ENCODE measurements at regions not wholly inside any gene's neighbourhood (a gene's known extent, or its start where the extent isn't known, plus 50 kb on each side); places are given as distances from the start of the nearest gene placed in this dataset.

DNA sequence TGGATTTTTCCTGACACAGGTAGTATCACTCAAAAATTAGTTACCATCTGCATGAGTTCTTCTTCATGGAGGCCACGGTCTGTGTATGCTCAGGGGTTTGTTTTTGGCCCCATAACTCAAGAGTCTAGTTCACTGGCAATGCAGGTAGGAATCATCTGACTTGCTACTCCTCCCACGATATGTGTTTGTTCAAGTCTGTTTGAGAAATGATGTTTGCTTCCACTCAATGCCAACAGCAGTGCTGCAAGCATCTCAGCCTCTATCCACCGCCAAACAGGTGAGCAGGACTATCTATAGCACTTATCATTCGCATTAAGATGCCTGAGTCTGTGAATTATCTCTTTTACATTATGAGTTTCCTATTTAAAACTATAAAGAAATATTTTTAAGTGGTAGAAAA lies 264.8 kb upstream of the PTGER4 start:
- DNase-seq (ENCODE audit: low read depth) = no peak

DNA sequence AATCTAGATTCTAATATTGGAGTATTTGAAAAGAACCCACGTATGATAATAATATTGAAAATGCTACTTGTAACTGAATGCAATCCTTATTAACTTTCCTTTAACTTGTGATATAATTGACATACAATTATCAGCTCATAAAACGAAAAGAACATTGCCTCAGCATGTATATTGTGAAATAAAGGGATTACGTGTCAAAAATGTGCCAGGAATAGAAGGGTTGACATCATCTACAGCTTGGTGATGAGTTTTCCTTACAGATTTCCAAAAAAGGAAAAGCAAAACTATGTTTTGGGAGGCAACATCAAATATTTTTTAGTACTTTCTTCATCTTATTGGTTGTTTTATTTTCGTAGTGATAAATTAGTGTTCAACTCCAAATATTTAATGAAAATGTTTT lies 266.0 kb upstream of the PTGER4 start:
- DNase-seq (ENCODE audit: low read depth) = no peak

DNA sequence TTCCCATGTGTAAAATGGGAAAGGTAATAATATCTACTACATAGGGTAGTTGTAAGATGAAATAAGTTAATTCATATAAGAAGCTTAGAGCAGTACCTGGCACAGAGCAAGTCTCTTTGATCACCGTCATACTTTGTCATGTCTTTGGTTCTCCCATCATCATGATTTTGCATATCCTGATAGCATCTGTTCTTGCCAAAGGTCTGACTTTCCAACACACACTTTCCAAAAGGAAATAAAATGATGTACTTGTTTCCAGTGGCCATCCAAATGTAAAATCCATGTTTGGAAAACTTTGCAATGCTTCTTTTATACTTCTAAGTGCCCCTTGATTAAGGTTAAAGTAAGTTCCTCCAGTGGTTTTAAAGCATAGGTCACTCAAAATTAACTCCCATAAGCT lies 266.9 kb upstream of the PTGER4 start:
- DNase-seq (ENCODE audit: low read depth) = no peak

DNA sequence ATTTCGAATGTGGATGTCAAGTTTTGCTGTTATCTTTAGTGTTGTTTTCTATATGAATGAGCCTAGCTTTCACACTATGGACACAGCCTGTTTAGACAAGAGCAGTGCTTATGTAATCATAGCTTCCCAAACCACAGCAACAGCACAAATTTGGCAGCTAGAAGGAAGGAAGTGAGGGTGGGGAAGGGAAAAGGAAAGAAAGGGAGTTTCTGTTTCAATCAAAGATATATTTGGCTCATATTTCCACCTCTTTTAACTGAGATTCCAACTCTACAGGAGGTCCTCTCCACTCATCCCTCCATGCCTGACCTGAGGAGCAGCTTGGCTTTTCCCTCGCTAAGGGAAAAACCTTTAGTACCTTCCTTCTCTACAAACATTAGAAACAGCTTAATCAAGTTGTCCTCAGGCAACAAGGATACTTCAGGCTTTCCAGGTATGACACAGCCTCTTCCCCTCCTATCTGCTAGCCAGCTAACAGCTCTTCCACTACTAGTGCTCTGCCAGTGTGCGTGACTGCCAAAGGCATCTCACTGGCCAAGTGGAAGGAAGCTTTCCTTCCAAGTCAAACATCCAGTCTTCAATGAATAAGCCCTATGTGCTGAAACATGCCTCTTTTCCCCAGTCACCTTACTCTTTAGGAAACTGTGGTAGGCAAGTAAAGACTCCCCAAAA lies 268.6 kb upstream of the PTGER4 start:
- peak; percentile 78 for DNase-seq (ENCODE audit: low read depth)

DNA sequence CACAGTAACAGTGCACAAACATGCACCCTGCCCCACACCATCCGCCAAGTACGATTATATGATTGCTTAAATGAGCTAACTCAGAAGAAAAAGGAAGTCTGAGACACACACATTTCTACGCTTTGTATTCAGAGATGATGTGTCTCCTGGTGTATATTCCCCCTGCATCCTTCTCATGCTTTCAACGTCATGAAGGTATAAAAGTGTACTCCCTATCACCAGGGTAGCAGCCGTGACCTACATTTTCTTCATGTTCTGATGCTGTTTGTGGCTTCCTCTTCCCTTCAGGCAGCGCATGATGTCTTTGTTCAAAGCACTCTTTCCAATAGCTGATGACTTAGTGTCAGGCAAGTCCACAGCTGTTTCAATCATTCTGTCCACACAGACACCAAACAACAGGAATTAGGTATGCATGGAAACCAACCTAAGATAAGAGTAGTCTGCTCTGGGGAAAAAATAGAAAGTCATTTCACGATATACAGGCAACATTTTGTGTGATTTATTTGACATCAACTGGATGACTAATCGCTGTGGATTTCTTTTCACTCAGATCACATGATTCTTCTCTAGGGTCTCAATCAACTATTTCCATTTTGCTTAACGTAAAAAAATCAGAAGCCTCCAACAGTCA lies 269.4 kb upstream of the PTGER4 start:
- peak; percentile 94 for DNase-seq (ENCODE audit: low read depth)

DNA sequence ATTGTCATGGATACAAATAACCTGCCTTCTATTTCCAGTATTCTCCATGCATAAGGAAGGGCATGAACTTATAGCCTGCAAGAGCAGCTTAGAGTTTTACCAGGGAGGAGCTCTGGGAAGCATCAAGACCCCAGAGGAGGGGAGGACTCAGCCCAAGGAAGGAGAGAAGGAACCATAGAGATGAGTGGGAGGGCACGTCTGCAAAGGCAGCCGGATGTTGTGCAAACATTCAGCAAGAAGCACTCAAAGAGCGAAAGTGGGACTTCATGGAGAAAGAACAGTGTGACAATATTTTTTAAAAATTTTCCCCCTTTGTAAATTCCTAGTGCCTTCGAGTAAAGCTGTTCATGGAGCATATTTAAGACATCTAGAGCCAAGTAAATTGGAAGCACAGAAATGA lies 270.1 kb upstream of the PTGER4 start:
- DNase-seq (ENCODE audit: low read depth) = no peak

DNA sequence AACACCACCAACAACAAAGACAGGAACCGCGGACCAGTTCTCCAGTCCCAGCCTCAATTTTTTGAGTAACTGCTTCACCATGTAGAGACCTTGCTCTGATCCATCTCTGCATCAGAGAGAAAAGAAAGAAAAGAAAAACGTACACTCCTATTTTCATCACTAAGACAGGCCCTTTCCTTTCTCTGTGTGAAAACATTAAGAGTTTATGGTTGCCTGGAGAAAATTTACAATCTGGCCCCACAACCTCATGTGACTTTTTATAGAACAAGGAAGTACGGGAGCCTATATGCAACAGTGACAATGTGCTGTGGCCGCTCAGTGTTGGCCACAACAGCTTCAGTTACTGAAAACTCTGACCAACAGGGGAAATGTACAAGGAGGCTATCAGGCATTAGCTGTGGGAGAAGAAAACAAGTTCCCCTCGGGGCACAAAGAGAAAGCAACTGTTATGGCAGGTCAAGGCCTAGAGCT lies 272.9 kb upstream of the PTGER4 start:
- DNase-seq (ENCODE audit: low read depth) = peak; percentile 55

DNA sequence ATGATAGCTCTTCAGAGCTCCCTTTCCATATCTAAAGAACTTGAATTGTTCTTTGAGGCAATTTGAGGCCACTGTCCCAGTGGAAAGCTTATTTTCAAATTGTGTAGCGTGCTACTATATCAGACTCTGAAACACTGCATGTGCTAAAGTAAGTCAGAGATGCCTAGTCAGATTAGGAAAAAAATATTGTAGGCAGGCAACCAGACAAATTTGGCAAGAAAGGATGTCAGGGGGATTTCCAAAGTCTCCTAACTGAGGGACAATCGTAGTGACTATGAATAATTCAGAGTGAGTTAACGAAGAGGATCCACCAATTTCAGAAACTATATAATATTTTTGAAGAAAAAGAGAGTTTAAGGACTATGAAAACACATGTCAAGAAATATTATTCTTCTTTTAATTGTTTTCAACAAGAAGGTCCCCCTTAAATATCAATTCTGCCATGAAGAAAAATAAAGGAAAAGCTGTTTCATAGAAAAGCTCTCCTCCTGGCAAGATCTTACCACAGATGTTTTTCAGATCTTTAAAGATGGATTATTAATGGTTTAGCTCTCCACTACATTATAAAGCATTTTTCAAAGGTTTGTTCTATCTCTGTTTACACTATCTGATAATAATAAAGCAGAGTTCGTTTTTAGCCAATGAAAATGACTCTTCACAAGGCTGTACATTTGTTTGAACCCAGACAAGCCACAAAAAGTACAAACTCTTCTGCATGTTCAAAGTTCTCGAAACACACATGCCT lies 273.5 kb upstream of the PTGER4 start:
- DNase-seq (ENCODE audit: low read depth) = no peak

DNA sequence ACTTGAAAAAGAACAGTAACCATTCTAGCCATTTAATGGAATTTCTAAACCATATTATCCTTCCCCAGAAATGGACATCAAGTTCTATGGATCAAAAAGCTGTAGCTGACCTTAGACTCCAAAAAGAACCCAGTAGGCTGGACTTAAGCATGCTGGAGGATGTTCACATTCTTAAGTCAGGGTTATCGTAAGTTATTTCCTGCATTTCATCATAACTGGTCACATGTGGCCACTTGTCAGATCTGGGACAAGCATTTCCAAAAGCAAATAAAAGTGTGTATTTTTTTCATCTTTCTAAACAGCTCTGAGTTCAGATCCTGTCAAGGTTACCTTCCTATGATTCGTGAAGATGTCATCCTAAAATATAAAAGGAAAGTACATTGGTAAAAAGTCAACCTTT lies 274.5 kb upstream of the PTGER4 start:
- DNase-seq (ENCODE audit: low read depth) = no peak

DNA sequence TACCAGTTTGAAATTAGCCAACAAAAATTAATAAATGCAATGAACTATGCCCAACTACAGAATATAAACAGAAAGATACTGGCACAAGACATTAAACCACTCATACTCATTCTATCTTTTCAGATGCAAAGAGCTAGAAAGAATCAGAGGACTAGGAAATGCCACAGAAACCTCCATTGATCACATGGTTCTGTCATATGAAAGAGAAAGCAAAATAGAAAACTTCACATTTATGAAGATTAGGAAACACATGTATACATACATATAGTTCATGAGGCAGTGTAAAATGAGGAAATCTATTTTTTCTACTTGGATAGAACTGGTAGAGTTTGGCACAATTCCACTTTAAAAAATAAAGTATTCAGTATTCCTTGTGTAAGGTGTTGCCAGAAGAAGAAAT lies 275.1 kb upstream of the PTGER4 start:
- no peak for DNase-seq (ENCODE audit: low read depth)

DNA sequence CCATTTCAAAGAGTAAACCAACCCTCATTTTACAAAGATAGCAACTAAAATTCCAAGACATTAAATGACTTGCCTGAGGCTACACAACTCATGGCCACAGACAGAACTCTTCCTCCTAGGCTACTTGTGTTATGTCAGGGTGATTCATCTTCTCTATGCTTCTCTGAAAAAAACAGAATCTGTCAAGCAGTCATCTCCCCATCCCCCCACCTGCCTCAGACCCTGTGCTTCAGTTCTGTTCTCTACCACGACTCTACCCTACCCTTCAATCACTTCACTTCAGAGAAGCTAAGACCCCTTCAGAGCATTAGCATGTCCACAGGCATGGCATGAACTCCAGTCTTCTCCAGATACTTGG lies 277.7 kb upstream of the PTGER4 start:
- DNase-seq (ENCODE audit: low read depth) = peak; percentile 96

DNA sequence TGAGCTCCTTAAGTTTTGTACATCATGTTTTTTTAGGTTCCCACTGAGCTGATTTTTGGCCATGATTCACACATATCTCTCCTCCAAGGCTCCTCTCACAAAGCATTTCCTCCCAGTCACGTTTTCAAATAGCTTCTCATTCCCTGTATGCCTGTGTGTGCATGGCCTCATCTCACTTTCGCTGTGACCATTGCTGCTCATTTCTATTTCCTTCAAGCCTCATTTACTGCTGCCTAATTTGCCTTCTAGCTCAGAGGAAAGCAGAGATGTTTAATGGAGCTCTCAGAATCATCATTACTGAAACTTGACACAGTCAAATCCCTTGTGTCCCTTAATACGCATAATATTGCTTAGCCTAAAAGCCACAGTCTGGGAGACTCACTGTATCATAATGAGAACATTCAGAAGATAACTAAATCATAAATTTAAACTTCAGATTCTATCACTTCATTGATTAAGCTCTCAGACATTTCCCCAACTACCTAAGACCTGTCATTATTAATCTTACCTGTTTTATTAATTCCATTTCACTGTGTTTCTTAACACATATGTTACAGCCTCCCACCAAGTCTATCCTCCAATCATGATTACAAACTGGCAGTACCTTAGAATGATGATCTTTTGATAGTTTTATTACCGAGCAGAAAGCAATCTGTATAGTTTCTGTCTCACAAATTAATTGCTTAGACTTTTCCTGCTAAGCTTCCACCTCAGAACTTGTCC lies 278.3 kb upstream of the PTGER4 start:
- DNase-seq (ENCODE audit: low read depth) = peak; percentile 78

DNA sequence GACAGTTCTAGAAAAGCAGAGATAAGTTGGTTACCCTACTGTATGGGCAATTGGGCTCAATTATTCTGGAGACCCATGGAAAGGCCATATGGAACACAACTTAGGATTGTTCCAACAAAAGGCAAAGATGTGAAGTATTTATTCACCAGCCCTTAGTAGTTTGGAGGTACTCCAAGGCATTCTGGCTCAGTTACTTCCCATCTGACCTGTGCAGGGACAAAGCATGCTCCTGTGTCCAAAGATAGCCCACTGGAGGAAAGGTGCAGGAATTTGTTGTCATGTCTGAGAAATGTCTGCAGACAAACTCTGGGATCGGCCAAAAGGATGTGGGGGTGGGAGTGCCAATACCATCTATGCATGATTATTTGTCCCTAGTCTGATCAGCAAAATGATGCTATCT lies 279.5 kb upstream of the PTGER4 start:
- DNase-seq (ENCODE audit: low read depth) = no peak

DNA sequence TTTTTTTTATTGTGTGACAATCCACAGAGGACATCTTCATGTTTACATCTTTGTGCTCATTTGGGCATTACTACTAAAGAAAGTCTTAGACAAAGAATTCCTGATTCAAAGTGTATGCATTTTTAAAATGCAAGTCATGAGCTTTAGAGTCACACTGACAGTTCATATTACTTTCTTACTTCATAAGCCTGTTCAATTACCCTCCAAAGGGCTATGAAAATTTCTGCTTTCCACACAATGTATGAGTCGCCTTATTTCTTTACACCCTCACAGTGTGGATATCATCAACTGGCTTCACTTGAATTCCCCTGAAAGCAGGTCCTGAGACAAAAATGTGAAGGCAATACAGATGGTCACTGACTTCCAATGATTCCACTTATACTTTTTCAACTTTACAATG lies 280.4 kb upstream of the PTGER4 start:
- peak; percentile 53 for DNase-seq (ENCODE audit: low read depth)

DNA sequence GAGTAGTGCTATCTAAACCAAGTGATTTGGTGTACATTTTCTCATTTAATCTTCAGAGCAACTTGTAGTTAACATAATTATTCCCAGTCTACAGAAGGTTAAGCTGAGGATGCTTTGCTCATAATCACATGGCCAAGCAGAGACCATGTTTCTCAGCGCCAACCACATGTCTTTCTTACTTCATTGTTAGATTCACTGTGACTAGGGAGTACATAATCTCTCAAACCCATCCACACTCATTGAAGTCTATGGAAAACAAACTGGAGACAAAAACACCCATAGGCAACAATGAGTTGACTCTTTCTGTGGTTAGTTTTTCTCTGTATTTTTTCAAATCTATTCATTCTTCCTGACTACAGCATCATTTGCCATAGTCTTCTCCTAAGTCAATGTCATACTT lies 281.7 kb upstream of the PTGER4 start:
- no peak for DNase-seq (ENCODE audit: low read depth)

DNA sequence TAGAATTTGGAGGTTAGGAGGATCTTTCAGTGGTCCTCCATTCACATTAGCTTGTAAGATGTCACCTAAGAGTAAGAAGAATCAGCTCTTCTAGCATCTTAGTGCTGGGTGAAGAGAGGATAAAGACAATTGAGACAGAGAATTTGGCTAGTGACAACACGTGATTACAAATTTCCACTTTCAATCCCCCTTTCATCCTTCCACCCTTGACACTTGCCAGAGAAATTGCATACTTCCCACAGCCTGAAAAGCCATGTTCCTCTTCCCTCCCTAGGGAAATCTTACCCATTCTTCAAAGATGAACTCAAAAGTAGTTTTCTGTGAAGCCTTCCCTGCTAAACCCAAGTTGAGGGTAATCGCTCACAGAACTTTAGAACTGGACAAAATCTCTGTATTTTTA lies 282.6 kb upstream of the PTGER4 start:
- no peak for DNase-seq (ENCODE audit: low read depth)

DNA sequence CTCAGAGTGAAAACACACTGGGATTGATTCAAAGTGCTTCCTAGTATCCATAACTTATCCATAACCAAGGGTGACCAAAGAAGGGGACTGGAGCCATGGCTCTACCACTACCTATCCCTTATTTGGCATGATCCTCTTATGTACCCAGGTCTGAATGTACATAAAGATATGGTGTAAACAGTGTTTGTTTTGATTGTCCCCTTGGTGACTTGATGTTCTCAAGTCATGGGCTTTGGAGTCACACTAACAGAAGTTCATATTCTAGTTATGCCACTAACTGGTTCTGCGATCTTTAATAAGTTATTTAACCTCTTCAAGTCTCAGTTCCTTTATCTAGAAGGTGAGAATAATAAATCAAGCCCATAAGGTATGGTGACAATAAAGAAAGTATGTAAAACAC lies 283.4 kb upstream of the PTGER4 start:
- no peak for DNase-seq (ENCODE audit: low read depth)

DNA sequence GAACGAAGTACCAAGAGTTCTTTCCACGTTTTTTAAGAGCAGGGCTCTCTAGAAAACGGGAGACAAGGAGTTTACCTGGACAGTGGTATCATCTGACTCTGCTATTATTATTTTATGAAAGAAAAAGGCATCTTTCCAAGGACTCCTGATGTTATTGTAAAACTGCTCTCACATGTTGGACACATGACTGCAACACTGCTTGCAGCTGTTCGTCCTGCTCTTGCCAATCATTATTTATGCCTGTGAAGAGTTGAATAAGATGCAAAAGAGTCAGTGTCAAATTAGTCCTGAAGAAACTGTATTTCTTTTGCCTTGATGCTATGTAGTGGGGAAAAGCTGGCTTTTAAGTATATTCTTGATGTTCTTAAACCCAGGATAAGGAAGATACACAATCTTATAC lies 284.5 kb upstream of the PTGER4 start:
- DNase-seq (ENCODE audit: low read depth) = no peak

DNA sequence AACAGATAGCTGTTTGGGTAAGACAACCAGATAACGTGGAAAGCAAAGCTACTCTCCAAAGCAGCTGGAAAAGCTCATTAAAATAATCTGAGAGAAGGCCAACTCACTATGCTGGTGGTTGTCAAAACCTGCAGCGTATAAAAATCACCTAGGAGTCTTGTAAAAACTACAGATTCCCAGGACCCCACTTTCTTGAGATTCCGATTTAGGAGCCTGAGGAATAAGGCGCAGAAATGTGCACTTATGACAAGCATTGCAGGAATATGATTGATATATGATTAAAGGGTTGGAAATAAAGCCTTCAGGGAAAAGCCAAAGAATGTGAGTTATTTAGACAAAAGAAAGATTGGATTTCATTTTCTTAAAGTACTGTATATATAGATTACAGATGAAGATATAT lies 285.0 kb upstream of the PTGER4 start:
- DNase-seq (ENCODE audit: low read depth) = no peak

DNA sequence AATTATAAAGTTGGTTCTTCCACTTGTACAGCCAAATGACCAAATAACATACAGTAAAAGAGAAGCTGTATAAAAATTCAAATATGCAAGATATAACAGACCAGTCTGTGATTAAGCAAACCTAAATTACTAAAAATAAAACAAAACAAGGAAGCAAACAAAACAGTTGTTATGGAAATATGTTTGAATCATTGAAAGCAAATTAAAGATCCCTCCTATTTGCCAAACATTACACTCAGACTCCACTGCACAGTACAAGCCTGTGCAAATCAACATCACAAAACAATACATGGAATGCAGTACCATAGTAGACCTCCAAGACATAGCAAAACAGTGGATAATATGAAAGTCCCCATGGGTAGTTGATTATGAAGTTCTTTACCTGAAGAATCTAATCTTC lies 288.1 kb upstream of the PTGER4 start:
- DNase-seq (ENCODE audit: low read depth) = no peak

DNA sequence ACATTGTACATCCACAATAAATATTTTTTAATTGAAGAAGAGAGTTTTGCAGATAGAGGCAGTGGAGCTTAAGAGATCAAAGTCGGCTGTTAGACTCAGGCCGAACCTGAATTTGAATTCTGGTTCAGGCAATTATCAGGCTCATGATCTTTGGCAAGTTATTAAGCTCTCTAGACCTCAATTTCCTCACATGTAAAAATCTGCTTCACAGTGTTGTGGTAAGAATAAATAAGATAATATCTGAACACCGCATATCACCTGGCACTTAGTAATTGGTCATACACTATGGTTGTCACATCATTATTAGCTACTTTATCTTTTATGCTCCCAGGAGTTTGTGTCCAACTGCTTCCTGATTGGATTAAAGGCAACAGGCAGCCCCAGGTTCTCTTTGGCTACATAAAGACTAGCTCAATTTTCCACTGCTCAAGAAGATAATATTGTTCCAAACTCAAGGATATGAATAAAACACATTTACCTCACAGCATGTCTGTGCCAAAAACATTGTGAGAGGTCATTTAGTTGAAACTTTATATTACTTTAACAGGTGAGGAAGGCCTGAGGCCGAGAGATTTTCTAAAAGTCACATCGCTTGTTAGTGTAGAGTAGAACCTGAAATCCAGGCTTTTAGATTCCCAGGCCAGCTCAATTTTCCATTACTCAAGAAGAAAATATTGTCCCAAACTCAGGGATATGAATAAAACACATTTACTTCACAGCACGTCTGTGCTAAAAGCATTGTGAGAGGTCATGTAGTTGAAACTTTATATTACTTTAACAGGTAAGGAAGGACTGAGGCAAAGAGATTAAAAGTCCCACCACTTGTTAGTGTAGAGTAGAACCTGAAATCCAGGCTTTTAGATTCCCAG lies 289.2 kb upstream of the PTGER4 start:
- DNase-seq (ENCODE audit: low read depth) = no peak

DNA sequence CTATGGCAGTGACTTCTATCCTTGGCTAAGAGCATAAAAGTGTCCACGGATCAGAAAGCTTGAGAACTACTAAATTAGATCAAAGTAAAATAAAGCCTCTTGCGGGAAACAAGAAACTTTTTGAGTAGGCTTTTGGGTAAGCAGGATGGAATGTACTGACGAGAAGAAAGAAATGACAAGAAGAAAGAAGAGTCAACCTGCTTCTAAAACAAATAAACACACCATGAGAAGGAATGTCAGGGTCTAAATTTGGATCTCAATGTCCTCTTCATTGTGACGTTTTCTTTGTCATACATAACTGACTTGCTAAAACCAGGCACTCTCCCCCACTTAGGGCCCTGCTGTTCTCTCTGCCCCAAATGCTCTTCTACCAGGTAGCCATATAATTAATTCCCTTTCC lies 290.1 kb upstream of the PTGER4 start:
- DNase-seq (ENCODE audit: low read depth) = no peak
